MG63 (cell line): ENCODE measurements at regions not wholly inside any gene's neighbourhood (a gene's known extent, or its start where the extent isn't known, plus 50 kb on each side); places are given as distances from the start of the nearest gene placed in this dataset.
A peak's percentile ranks its signal among the peaks of the same experiment; 100 is the strongest.

Source experiments
- DNase-seq: peaks from one replicate; pipeline ENCODE4 v3.0.0-alpha.2; 2020
- H3K27me3 ChIP-seq: fragments of 250-450 bp; sonication (Bioruptor Pico); 2 replicates; pipeline ENCODE4 v1.5.1; 2020; ENCODE audit warnings: mild to moderate bottlenecking, moderate library complexity
- H3K36me3 ChIP-seq: fragments of 250-450 bp; sonication (Bioruptor Pico); 2 replicates; pipeline ENCODE4 v1.5.1; 2020; ENCODE audit warnings: mild to moderate bottlenecking, moderate library complexity
- H3K4me3 ChIP-seq: fragments of 250-450 bp; sonication (Bioruptor Pico); 2 replicates; pipeline ENCODE4 v1.5.1; 2020; ENCODE audit warnings: mild to moderate bottlenecking, moderate library complexity
- H3K9me3 ChIP-seq: fragments of 250-450 bp; sonication (Bioruptor Pico); 2 replicates; pipeline ENCODE4 v1.5.1; 2020; ENCODE audit warnings: mild to moderate bottlenecking, moderate library complexity

- Histone ChIP-seq H3K9me3 (no peaks in the 10 kb centered on the region), H3K4me3 (no peak overlapping the region), H3K36me3 (no peaks in the 10 kb centered on the region), H3K27me3 (no peaks in the 10 kb centered on the region)
- no peak for DNase-seq
Observed at GRCh38 chr18:10291568-10291981, 162.9 kb upstream of the APCDD1 start.

DNA sequence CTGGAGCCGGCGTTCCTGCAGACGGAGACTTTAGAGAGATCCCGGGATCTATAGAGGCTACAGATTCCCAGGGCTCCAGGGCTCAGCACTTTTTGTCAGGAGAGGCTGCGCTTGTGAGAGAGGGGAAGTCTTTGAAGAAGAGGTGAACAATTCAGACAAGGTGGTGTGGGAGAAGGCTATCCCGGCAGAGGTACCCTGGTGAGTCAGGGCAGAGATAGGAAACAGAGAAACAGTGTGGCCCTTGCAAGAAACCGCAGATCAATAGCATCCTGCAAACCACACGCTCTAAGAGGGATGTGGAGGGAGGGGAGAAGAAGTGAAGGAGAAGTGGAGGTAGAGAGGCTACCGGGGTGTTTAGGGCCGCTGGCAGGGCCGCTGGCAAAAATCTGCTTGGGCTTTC lies 160.5 kb upstream of the APCDD1 start:
- no peaks in the 10 kb centered on the region for H3K36me3 ChIP-seq
- no peak for DNase-seq

GRCh38 chr18:10295751-10296150 lies 158.7 kb upstream of the APCDD1 start:
- no peaks in the 10 kb centered on the region for H3K27me3 ChIP-seq
- no peak for DNase-seq
- H3K9me3 ChIP-seq, result no peaks in the 10 kb centered on the region
- H3K4me3 ChIP-seq, result no peak overlapping the region
- H3K36me3 ChIP-seq, result no peaks in the 10 kb centered on the region

More for the DNA sequence above, 160.5 kb upstream of the APCDD1 start:
- Histone ChIP-seq H3K4me3 (no peak overlapping the region), H3K27me3 (no peaks in the 10 kb centered on the region), H3K9me3 (no peaks in the 10 kb centered on the region)

GRCh38 chr18:10296491-10296890 lies 157.9 kb upstream of the APCDD1 start:
- DNase-seq, result peak; percentile 37
- no peaks in the 10 kb centered on the region for H3K27me3 ChIP-seq
- H3K36me3 ChIP-seq, result no peaks in the 10 kb centered on the region
- H3K4me3 ChIP-seq, result no peak overlapping the region
- H3K9me3 ChIP-seq, result no peaks in the 10 kb centered on the region

GRCh38 chr18:10297086-10297485 lies 157.3 kb upstream of the APCDD1 start:
- Histone ChIP-seq H3K36me3 (no peaks in the 10 kb centered on the region), H3K4me3 (no peak overlapping the region)
- no peak for DNase-seq

DNA sequence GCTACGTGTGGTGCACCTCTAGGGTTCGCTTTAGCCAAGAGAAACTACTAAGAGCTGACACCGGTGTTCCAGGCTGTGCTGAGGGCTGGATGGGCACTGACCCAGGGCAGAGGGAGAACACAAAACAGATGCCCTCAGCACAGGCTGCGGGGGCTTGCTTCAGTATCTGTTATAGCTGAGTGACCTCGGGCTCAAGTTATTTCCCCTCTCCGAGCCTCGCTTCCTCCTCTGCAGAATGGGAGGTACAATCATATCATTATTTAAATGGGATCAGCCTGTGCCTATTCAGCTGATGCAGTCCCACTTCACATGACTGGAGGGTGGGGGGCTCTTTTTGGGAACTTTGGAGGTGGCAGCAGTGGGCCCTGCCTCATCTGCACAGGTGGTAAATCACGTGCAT lies 156.1 kb upstream of the APCDD1 start:
- no peak for DNase-seq
- Histone ChIP-seq H3K36me3 (no peaks in the 10 kb centered on the region), H3K27me3 (no peaks in the 10 kb centered on the region), H3K9me3 (no peaks in the 10 kb centered on the region), H3K4me3 (no peak overlapping the region)

More at GRCh38 chr18:10297086-10297485, 157.3 kb upstream of the APCDD1 start:
- Histone ChIP-seq H3K9me3 (no peaks in the 10 kb centered on the region), H3K27me3 (no peaks in the 10 kb centered on the region)

GRCh38 chr18:10299643-10300042 lies 154.8 kb upstream of the APCDD1 start:
- no peak for DNase-seq
- Histone ChIP-seq H3K27me3 (no peaks in the 10 kb centered on the region), H3K36me3 (no peaks in the 10 kb centered on the region), H3K4me3 (no peak overlapping the region), H3K9me3 (no peaks in the 10 kb centered on the region)

- Histone ChIP-seq H3K36me3 (no peaks in the 10 kb centered on the region), H3K4me3 (no peak overlapping the region), H3K9me3 (no peaks in the 10 kb centered on the region), H3K27me3 (no peaks in the 10 kb centered on the region)
- DNase-seq, result no peak
Observed at GRCh38 chr18:10300739-10301138, 153.7 kb upstream of the APCDD1 start.

DNA sequence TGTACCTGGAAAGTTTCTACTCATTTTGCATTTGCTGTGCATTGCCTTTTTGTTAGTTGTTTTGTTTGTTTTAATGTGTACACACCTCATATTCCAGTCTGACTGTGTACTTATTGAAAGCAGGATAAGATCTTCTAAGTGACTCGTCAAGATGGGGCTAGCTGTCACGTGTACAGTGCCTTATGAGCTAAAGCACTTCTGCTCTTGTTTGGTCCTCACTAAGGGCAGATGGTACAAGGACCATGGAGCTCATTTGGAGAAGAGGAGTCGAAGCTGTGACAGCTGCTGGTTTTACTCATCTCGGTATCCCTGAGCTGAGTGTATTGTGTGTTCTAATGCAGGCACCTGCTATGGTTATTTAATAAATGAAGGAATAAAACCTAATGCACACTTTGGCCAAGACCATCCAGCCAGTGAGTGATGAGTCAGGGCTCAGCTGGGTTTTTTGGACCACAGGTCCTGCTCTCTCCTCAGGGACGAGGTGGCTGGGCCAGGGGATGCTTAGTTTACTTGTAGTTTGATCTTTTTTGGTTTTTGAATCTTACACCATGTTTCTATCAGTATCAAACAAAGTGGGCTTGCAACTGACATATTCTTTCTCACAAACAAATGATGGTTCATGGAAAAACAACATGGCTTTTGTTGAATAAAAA lies 152.5 kb upstream of the APCDD1 start:
- Histone ChIP-seq H3K9me3 (no peaks in the 10 kb centered on the region), H3K27me3 (no peaks in the 10 kb centered on the region), H3K36me3 (no peaks in the 10 kb centered on the region), H3K4me3 (no peak overlapping the region)
- DNase-seq, result no peak

DNA sequence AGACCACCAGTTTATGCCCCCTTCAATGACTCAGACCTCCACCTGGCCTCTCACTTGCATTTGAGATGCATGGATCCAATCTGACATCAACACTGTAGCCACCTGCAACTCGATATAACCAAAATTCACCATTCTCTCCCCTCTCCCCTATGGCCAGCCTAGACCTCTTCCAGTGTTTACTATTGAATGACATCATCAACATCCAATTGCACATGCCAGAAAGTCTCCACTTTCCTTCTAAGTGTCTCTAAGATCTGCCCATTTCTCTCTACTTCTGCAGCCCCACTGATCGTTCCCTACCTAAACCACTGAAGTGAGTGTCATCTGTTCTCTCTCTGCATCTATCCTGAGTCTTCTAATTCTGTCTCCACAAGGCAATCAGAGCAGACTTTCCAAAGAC lies 151.3 kb upstream of the APCDD1 start:
- Histone ChIP-seq H3K27me3 (no peaks in the 10 kb centered on the region), H3K36me3 (no peaks in the 10 kb centered on the region), H3K9me3 (no peaks in the 10 kb centered on the region), H3K4me3 (no peak overlapping the region)
- no peak for DNase-seq

DNA sequence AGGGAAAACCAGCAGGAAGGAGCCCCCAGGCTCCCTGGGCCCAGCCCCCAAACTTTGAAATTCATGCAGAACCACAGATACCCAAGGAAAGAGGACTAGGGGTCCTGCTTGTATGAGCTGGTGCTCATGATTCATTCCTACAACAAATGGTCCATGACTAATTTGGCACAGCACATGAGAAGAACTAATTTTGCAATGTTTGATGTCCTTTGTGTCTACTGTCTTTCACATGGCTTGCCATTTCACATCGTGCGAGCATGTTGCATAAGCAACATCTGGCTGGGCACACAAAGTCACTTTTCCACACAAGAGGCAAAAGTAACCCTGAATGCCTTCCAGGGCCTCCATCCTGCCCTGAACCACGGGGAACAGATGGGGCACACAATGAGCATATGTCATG lies 149.6 kb upstream of the APCDD1 start:
- Histone ChIP-seq H3K9me3 (no peaks in the 10 kb centered on the region), H3K27me3 (no peaks in the 10 kb centered on the region), H3K4me3 (no peak overlapping the region), H3K36me3 (no peaks in the 10 kb centered on the region)
- peak; percentile 17 for DNase-seq

DNA sequence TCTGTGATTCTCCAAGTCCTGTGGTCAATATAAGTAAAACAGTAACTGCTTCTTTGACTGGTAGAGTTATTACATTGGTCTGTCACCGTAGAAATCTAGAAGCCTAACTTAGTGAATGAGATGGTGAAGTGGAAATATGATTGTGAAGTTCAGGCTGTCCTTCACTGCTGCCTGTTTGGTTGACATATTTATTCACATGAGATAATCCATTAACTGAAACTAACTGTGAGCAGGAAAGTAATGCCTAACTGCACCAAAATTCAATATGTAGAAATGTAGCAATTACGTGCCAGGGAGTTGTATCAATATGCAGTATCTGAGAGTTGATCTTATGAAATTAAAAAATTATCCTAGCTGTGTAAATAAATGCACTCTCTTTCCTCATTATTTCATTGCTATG lies 147.7 kb upstream of the APCDD1 start:
- H3K9me3 ChIP-seq, result no peaks in the 10 kb centered on the region
- H3K4me3 ChIP-seq, result no peak overlapping the region
- DNase-seq, result no peak
- no peaks in the 10 kb centered on the region for H3K27me3 ChIP-seq
- H3K36me3 ChIP-seq, result no peaks in the 10 kb centered on the region

- Histone ChIP-seq H3K27me3 (no peaks in the 10 kb centered on the region), H3K9me3 (no peaks in the 10 kb centered on the region), H3K4me3 (no peak overlapping the region), H3K36me3 (no peaks in the 10 kb centered on the region)
- DNase-seq, result no peak
Observed at GRCh38 chr18:10308154-10308553, 146.3 kb upstream of the APCDD1 start.

- no peak overlapping the region for H3K4me3 ChIP-seq
- H3K36me3 ChIP-seq, result no peaks in the 10 kb centered on the region
- no peaks in the 10 kb centered on the region for H3K9me3 ChIP-seq
- no peaks in the 10 kb centered on the region for H3K27me3 ChIP-seq
- DNase-seq, result no peak
Observed at GRCh38 chr18:10310626-10311025, 143.8 kb upstream of the APCDD1 start.

DNA sequence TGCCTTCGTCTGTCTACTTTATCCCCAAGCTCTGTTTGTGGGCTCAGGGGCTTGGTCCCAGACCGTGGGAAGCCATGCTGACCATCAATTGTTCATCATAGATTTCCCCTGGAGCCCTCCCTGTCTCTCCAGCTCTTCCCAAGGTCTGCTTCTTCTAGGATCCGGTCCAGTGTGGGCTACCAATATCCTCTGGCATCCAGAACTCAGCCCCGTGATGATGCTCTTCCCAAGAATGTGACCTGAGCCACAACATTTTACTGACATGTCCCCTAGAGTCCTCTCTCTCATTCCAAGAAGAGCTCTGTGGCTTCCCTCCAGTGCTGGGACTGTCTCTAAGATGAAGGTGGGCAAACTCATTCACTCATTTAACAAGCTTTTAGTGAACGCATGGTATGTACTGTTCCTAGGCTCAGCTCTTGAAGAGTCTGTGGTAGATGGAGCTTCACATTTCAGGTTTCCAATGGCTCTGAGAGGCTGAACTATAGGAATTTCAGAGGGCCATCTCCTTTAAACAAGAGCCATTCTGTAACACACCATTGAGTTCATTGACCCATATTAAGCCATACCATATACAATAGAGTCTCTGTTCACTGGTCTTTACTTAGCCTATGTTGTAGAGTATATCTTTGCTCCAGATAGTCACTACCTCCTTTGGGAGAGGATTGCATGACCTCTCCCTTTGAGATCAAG lies 142.0 kb upstream of the APCDD1 start:
- Histone ChIP-seq H3K4me3 (no peak overlapping the region), H3K9me3 (no peaks in the 10 kb centered on the region), H3K27me3 (no peaks in the 10 kb centered on the region), H3K36me3 (no peaks in the 10 kb centered on the region)
- DNase-seq, result no peak

- Histone ChIP-seq H3K9me3 (no peaks in the 10 kb centered on the region), H3K36me3 (no peaks in the 10 kb centered on the region), H3K27me3 (no peaks in the 10 kb centered on the region), H3K4me3 (no peak overlapping the region)
- no peak for DNase-seq
Observed at GRCh38 chr18:10313016-10313342, 141.5 kb upstream of the APCDD1 start.

DNA sequence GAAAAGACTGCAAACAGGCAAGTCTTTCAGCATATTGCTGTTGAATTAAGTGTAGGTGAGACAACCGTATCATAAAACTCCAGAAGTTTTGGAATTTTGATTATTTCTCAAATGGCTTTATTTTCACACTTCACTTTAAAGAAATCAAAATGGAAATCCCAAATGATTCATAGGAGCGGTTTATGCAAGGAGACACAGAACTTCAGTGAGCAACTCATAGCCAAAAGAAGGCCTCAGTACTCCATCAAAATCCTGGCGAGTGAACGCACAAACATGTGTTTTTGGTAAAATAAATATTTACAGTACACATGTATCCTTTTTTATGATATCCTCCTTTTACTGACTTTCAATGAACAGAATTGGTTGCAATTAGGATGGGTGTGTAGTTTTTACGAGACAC lies 140.4 kb upstream of the APCDD1 start:
- Histone ChIP-seq H3K36me3 (no peaks in the 10 kb centered on the region), H3K27me3 (no peaks in the 10 kb centered on the region), H3K4me3 (no peak overlapping the region), H3K9me3 (no peaks in the 10 kb centered on the region)
- no peak for DNase-seq

- no peaks in the 10 kb centered on the region for H3K36me3 ChIP-seq
- no peaks in the 10 kb centered on the region for H3K27me3 ChIP-seq
- no peaks in the 10 kb centered on the region for H3K9me3 ChIP-seq
- no peak for DNase-seq
- H3K4me3 ChIP-seq, result no peak overlapping the region
Observed at GRCh38 chr18:10315522-10315921, 138.9 kb upstream of the APCDD1 start.
